Uterus (tissue), 3 donors: ENCODE measurements at regions not wholly inside any gene's neighbourhood (a gene's known extent, or its start where the extent isn't known, plus 50 kb on each side); places are given as distances from the start of the nearest gene placed in this dataset.

Experiments used
- DNase-seq, 2 donors: peaks; one replicate each; pipeline ENCODE4 v3.0.0-alpha.2; 2019 to 2020
- H3K27ac ChIP-seq, 2 donors: fragments of 200-600 bp; sonication (generic); 1 replicate in 1 of 2; 2 replicates in 1 of 2; pipeline ENCODE4 v1.5.1; 2016 to 2018
- H3K27me3 ChIP-seq, 2 donors: fragments of 200-600 bp; sonication (generic); one replicate each; pipeline ENCODE4 v1.5.1; 2018 to 2019; ENCODE audit warnings: control low read depth in 1 of 2
- H3K36me3 ChIP-seq, 2 donors: fragments of 200-600 bp; sonication (generic); one replicate each; pipeline ENCODE4 v1.5.1; 2019; ENCODE audit warnings: control low read depth in 1 of 2
- H3K4me1 ChIP-seq, 2 donors: fragments of 200-600 bp; sonication (generic); one replicate each; pipeline ENCODE4 v1.5.1; 2018 to 2019; ENCODE audit warnings: control low read depth in 1 of 2
- H3K4me3 ChIP-seq, 2 donors: fragments of 200-600 bp; sonication (generic); 1 replicate in 1 of 2; 2 replicates in 1 of 2; pipeline ENCODE4 v1.5.1; 2018 to 2019; ENCODE audit warnings: mild to moderate bottlenecking in 1 of 2
- H3K9me3 ChIP-seq, 2 donors: fragments of 200-600 bp; sonication (generic); one replicate each; pipeline ENCODE4 v1.5.1; 2019; ENCODE audit warnings: control low read depth in 1 of 2
- POLR2A ChIP-seq, 2 donors: fragments of 450-650 bp; IDR thresholded peaks; one replicate each; pipeline ENCODE4 v1.6.1; 2016; ENCODE audit warnings: antibody characterized with exemption in 2 of 2, mild to moderate bottlenecking in 1 of 2, moderate library complexity in 1 of 2
- intact Hi-C: fragments of 100-400 bp; cut with DNase I; formaldehyde crosslinking; loops from one replicate; pipeline ENCODE4 v1.15.1; 2023; ENCODE audit warnings: low total_unique reads
- TF ChIP-seq, protein P1 (sequence below), 4 experiments: fragments of 200-600 bp in 2 of 4; fragments of 450-650 bp in 2 of 4; sonication (generic) in 2 of 4; IDR thresholded peaks; one replicate each; pipeline ENCODE4 v1.5.1; 2016 to 2019; ENCODE audit warnings: antibody characterized with exemption in 4 of 4, mild to moderate bottlenecking in 2 of 4, moderate library complexity in 1 of 4
- donor health status: DM: yes; HTN: yes; CAD: no.

DNA sequence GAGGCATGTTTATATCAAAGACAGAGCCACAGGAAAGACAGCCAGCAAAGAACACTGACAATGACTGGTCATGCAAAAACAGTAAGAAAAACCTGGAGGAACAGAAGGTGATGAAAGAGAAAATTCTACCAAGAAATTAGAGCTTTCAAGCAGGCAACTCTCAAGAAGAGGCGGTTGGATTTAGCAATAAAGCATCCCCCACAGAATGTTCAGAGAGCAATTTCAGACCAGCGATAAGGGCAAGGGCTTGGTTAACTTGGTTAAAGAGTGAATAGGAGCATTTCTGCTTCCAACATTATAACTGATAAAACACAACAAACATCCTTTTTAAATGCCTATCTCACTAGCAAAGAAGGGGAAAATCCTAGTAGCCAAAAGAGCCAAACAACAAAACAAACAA is 68.0 kb upstream of the NCKAP5 start:
- intact Hi-C loops: no loop called here
- no peaks in the 10 kb centered on the region for H3K27me3 ChIP-seq

DNA sequence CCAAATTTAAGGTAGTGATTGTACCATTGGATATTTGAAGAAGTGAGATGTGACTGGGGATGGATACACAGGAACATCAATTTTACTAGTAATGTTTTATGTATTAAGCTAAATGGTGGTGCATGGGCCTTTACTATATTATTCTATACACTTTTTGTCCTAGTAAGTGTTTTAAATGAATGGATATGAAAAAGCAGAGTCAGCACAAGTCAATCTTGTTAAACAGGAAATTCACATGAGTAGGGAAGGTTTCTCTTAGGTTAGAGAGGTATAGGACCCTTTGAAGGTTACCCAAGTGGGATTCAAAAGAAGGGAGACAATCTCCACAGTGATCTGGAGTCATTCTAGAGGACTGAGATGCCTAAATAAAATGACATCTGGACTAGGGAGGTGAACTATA is 71.8 kb upstream of the NCKAP5 start:
- H3K36me3 ChIP-seq: no peaks in the 10 kb centered on the region
- no peaks in the 10 kb centered on the region for H3K27me3 ChIP-seq
- no peaks in the 10 kb centered on the region for H3K9me3 ChIP-seq
- DNase-seq: no peak
- no peak overlapping the region for H3K27ac ChIP-seq
- no peak overlapping the region for H3K4me3 ChIP-seq
- no peaks in the 10 kb centered on the region for H3K4me1 ChIP-seq
- TF ChIP-seq POLR2A (IDR thresholded peaks at IDR 0.05): no peak
- TF ChIP-seq, protein P1, sequence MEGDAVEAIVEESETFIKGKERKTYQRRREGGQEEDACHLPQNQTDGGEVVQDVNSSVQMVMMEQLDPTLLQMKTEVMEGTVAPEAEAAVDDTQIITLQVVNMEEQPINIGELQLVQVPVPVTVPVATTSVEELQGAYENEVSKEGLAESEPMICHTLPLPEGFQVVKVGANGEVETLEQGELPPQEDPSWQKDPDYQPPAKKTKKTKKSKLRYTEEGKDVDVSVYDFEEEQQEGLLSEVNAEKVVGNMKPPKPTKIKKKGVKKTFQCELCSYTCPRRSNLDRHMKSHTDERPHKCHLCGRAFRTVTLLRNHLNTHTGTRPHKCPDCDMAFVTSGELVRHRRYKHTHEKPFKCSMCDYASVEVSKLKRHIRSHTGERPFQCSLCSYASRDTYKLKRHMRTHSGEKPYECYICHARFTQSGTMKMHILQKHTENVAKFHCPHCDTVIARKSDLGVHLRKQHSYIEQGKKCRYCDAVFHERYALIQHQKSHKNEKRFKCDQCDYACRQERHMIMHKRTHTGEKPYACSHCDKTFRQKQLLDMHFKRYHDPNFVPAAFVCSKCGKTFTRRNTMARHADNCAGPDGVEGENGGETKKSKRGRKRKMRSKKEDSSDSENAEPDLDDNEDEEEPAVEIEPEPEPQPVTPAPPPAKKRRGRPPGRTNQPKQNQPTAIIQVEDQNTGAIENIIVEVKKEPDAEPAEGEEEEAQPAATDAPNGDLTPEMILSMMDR (IDR thresholded peaks at IDR 0.05): no peak
- intact Hi-C loops: no loop called here

More for the DNA sequence above, 68.0 kb upstream of the NCKAP5 start:
- Histone ChIP-seq H3K9me3 (no peaks in the 10 kb centered on the region), H3K4me3 (no peak overlapping the region), H3K36me3 (no peaks in the 10 kb centered on the region), H3K4me1 (no peaks in the 10 kb centered on the region), H3K27ac (no peak overlapping the region)
- no peak for DNase-seq
- TF ChIP-seq, protein P1 (IDR thresholded peaks at IDR 0.05): no peak
- TF ChIP-seq POLR2A (IDR thresholded peaks at IDR 0.05): no peak

DNA sequence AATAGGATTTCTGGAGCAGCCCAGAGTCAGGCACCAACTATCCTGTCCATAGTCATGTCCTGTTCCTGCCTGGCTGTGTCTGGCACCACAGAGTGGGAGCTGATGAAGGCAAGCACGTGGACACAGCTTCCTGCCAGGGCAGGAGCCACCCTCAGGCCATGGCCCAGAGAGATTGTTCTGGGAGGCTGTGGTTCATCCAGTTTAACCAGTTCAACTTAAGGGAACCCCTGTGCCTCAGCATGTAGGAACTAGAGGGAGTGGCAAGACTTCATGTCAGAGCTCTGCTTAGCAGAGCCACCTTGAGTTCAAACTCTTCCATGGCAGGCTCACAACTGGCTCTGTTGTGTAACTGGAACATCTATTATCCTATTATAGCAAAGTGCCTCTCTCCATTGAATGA is 73.2 kb upstream of the NCKAP5 start:
- H3K4me3 ChIP-seq: no peak overlapping the region
- H3K9me3 ChIP-seq: no peaks in the 10 kb centered on the region
- no peaks in the 10 kb centered on the region for H3K4me1 ChIP-seq
- no peaks in the 10 kb centered on the region for H3K36me3 ChIP-seq
- TF ChIP-seq, protein P1 (IDR thresholded peaks at IDR 0.05): no peak
- TF ChIP-seq POLR2A (IDR thresholded peaks at IDR 0.05): no peak
- DNase-seq: no peak
- no peaks in the 10 kb centered on the region for H3K27me3 ChIP-seq
- intact Hi-C loops: no loop called here
- H3K27ac ChIP-seq: no peak overlapping the region

DNA sequence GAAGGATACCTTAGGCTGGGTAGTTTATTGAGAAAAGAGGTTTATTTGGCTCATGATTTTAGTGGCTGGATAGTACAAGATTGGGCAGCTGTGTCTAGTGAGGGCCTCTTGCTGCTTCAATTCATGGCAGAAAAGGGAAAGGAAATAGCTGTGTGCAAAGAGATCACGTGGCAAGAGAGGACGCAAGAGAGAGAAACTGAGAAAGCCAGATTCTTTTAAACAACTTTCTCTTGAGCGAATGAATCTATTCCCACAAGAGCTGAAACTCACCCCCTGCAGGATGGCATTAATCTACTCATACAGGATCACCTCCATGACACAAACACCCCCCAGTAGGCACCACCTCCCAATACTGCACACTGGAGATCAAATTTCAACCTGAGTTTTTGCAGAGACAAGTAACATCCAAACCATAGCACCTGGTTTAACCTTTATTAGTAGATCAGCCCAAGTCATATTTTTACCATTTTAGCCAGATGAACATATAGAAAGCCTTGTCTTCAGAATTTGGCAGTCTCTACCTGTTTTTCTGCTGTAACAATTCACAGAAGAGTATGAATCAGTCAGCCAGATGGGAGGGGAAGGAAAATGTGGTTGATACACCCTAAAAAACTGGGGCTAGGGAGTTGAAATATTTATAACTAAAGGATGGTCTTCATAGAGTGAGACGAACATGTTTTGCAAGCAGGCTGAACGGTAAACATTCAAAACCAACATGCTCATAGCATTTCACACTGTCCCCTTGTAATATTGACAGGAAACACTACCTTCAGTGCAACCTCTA is 73.9 kb upstream of the NCKAP5 start:
- H3K4me3 ChIP-seq: no peak overlapping the region
- TF ChIP-seq POLR2A (IDR thresholded peaks at IDR 0.05): no peak
- TF ChIP-seq, protein P1 (IDR thresholded peaks at IDR 0.05): no peak
- no peaks in the 10 kb centered on the region for H3K27me3 ChIP-seq
- intact Hi-C loops: no loop called here
- no peaks in the 10 kb centered on the region for H3K36me3 ChIP-seq
- H3K9me3 ChIP-seq: no peaks in the 10 kb centered on the region
- H3K4me1 ChIP-seq: no peaks in the 10 kb centered on the region
- no peak overlapping the region for H3K27ac ChIP-seq
- no peak for DNase-seq

DNA sequence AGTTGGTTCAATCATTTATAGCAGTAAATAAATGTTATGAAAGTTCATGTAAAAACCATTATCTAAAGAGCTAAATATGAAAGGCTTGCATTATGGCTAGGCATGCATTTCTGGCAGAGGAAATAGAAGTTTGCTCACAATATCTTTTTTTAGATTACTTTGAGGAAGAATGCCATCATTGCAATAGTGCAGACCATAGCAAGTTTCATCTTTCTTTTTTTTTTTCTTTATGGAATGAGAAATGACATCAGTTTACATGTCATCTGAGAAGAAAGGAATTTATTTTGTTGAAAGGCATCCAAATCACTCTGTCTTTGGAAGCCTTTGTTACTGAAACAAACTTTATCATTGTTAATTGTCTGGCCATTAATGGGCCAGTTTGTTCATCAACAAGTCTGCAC is 74.5 kb upstream of the NCKAP5 start:
- no peaks in the 10 kb centered on the region for H3K36me3 ChIP-seq
- intact Hi-C loops: no loop called here
- H3K9me3 ChIP-seq: no peaks in the 10 kb centered on the region
- DNase-seq: no peak
- H3K4me3 ChIP-seq: no peak overlapping the region
- H3K27me3 ChIP-seq: no peaks in the 10 kb centered on the region
- H3K4me1 ChIP-seq: no peaks in the 10 kb centered on the region
- TF ChIP-seq, protein P1 (IDR thresholded peaks at IDR 0.05): no peak
- TF ChIP-seq POLR2A (IDR thresholded peaks at IDR 0.05): no peak
- H3K27ac ChIP-seq: no peak overlapping the region
